ENCODE measurements at regions not wholly inside any gene's neighbourhood (a gene's known extent, or its start where the extent isn't known, plus 50 kb on each side); places are given as distances from the start of the nearest gene placed in this dataset.

- no peak for DNase-seq
These were observed 118.5 kb upstream of the GUCY1A1 start for GRCh38 chr4:155548173-155548572.

- no peak for DNase-seq
These were observed 120.2 kb upstream of the GUCY1A1 start for GRCh38 chr4:155546451-155546850.

- no peak for DNase-seq
These were observed 121.2 kb upstream of the GUCY1A1 start for GRCh38 chr4:155545456-155545855.

GRCh38 chr4:155544547-155544946 lies 122.1 kb upstream of the GUCY1A1 start:
- no peak for DNase-seq

- DNase-seq: no peak
These were observed 123.4 kb upstream of the GUCY1A1 start for GRCh38 chr4:155543126-155543765.

GRCh38 chr4:155542415-155542814 lies 124.2 kb upstream of the GUCY1A1 start:
- DNase-seq: no peak

GRCh38 chr4:155541716-155542115 lies 124.9 kb upstream of the GUCY1A1 start:
- no peak for DNase-seq

GRCh38 chr4:155540698-155541097 lies 126.0 kb upstream of the GUCY1A1 start:
- DNase-seq: no peak

GRCh38 chr4:155539746-155540145 lies 126.9 kb upstream of the GUCY1A1 start:
- DNase-seq: no peak

- no peak for DNase-seq
These were observed 130.7 kb upstream of the GUCY1A1 start for GRCh38 chr4:155535802-155536454.

GRCh38 chr4:155532373-155533085 lies 134.1 kb upstream of the GUCY1A1 start:
- DNase-seq: peak; percentile 40

GRCh38 chr4:155530857-155531256 lies 135.8 kb upstream of the GUCY1A1 start:
- DNase-seq: no peak

GRCh38 chr4:155530290-155530689 lies 136.4 kb upstream of the GUCY1A1 start:
- no peak for DNase-seq

- no peak for DNase-seq
These were observed 136.9 kb upstream of the GUCY1A1 start for GRCh38 chr4:155529716-155530115.

- DNase-seq: no peak
These were observed 137.4 kb upstream of the GUCY1A1 start for GRCh38 chr4:155529272-155529671.

- DNase-seq: peak; percentile 54
These were observed 140.0 kb upstream of the GUCY1A1 start for GRCh38 chr4:155526452-155527169.

- DNase-seq: no peak
These were observed 141.7 kb upstream of the GUCY1A1 start for GRCh38 chr4:155524926-155525455.

GRCh38 chr4:155523358-155523757 lies 143.3 kb upstream of the GUCY1A1 start:
- no peak for DNase-seq

- no peak for DNase-seq
These were observed 144.4 kb upstream of the GUCY1A1 start for GRCh38 chr4:155522201-155522600.

- no peak for DNase-seq
These were observed 144.6 kb upstream of the MAP9 start for GRCh38 chr4:155521382-155521781.

- no peak for DNase-seq
These were observed 138.8 kb upstream of the MAP9 start for GRCh38 chr4:155515444-155516075.

- no peak for DNase-seq
These were observed 137.9 kb upstream of the MAP9 start for GRCh38 chr4:155514628-155515027.
